Endothelial cell (in vitro differentiated cells): ENCODE measurements at regions not wholly inside any gene's neighbourhood (a gene's known extent, or its start where the extent isn't known, plus 50 kb on each side); places are given as distances from the start of the nearest gene placed in this dataset.

ENCODE experiments used
- DNase-seq: peaks from one replicate; pipeline ENCODE4 v3.0.0; 2021; ENCODE audit warnings: low spot score
- H3K27ac Mint-ChIP-seq: one replicate; pipeline ENCODE4 v1.8.0; 2021; ENCODE audit warnings: mixed read lengths, inconsistent platforms; ENCODE audit not compliant: unreplicated experiment
- H3K27me3 Mint-ChIP-seq: one replicate; pipeline ENCODE4 v1.8.0; 2021; ENCODE audit warnings: mild to moderate bottlenecking, moderate library complexity, mixed read lengths, inconsistent platforms; ENCODE audit not compliant: unreplicated experiment
- H3K36me3 Mint-ChIP-seq: one replicate; pipeline ENCODE4 v1.8.0; 2021; ENCODE audit warnings: mild to moderate bottlenecking, low read depth, mixed read lengths, inconsistent platforms; ENCODE audit not compliant: unreplicated experiment
- H3K4me1 Mint-ChIP-seq: one replicate; pipeline ENCODE4 v1.8.0; 2021; ENCODE audit warnings: mild to moderate bottlenecking, mixed read lengths, inconsistent platforms; ENCODE audit not compliant: unreplicated experiment
- H3K4me3 Mint-ChIP-seq: one replicate; pipeline ENCODE4 v1.8.0; 2021; ENCODE audit warnings: mild to moderate bottlenecking, mixed read lengths, inconsistent platforms; ENCODE audit not compliant: unreplicated experiment
- H3K9me3 Mint-ChIP-seq: one replicate; pipeline ENCODE4 v1.8.0; 2021; ENCODE audit warnings: mixed read lengths, inconsistent platforms; ENCODE audit not compliant: unreplicated experiment
- CTCF ChIP-seq: fragments of 200-600 bp; sonication (generic); IDR thresholded peaks from one replicate; pipeline ENCODE4 v1.5.0; 2021; ENCODE audit warnings: antibody characterized with exemption; ENCODE audit not compliant: unreplicated experiment

GRCh38 chr18:78547817-78548216 lies 431.8 kb upstream of the SALL3 start:
- no peak overlapping the region for H3K27ac Mint-ChIP-seq
- peaks cover 48% of the 10 kb centered on the region for H3K9me3 Mint-ChIP-seq
- peaks cover 9% of the 10 kb centered on the region for H3K27me3 Mint-ChIP-seq
- H3K4me1 Mint-ChIP-seq, result no peaks in the 10 kb centered on the region
- TF ChIP-seq CTCF, result no peak
- peaks cover 33% of the 10 kb centered on the region for H3K36me3 Mint-ChIP-seq
- H3K4me3 Mint-ChIP-seq, result no peak overlapping the region
- DNase-seq, result no peak

- H3K36me3 Mint-ChIP-seq, result peaks cover 33% of the 10 kb centered on the region
- peaks cover 9% of the 10 kb centered on the region for H3K27me3 Mint-ChIP-seq
- H3K4me1 Mint-ChIP-seq, result no peaks in the 10 kb centered on the region
- no peak for DNase-seq
- peak overlapping the region; percentile 1 for H3K4me3 Mint-ChIP-seq
- peaks cover 48% of the 10 kb centered on the region for H3K9me3 Mint-ChIP-seq
- TF ChIP-seq CTCF, result no peak
- no peak overlapping the region for H3K27ac Mint-ChIP-seq
Measured at GRCh38 chr18:78548261-78549058, 431.2 kb upstream of the SALL3 start.

- Mint-ChIP-seq H3K27ac (no peak overlapping the region), H3K36me3 (peaks cover 32% of the 10 kb centered on the region), H3K9me3 (peaks cover 49% of the 10 kb centered on the region), H3K27me3 (peaks cover 12% of the 10 kb centered on the region), H3K4me3 (no peak overlapping the region), H3K4me1 (no peaks in the 10 kb centered on the region)
- no peak for TF ChIP-seq CTCF
- DNase-seq, result no peak
Measured at GRCh38 chr18:78549971-78550370, 429.6 kb upstream of the SALL3 start.

GRCh38 chr18:78554944-78555608 lies 424.5 kb upstream of the SALL3 start:
- peaks cover 14% of the 10 kb centered on the region for H3K36me3 Mint-ChIP-seq
- no peak for DNase-seq
- no peak for TF ChIP-seq CTCF
- H3K27me3 Mint-ChIP-seq, result peaks cover 17% of the 10 kb centered on the region
- no peaks in the 10 kb centered on the region for H3K4me1 Mint-ChIP-seq
- no peak overlapping the region for H3K4me3 Mint-ChIP-seq
- H3K27ac Mint-ChIP-seq, result no peak overlapping the region
- peaks cover 45% of the 10 kb centered on the region for H3K9me3 Mint-ChIP-seq

- no peak for TF ChIP-seq CTCF
- Mint-ChIP-seq H3K27ac (no peak overlapping the region), H3K27me3 (peaks cover 20% of the 10 kb centered on the region), H3K4me1 (no peaks in the 10 kb centered on the region), H3K4me3 (no peak overlapping the region), H3K9me3 (peaks cover 57% of the 10 kb centered on the region), H3K36me3 (peaks cover 21% of the 10 kb centered on the region)
- DNase-seq, result no peak
Measured at GRCh38 chr18:78557371-78557770, 422.2 kb upstream of the SALL3 start.
